GM21786 (cell line): ENCODE measurements at regions not wholly inside any gene's neighbourhood (a gene's known extent, or its start where the extent isn't known, plus 50 kb on each side); places are given as distances from the start of the nearest gene placed in this dataset.
A peak's percentile ranks its signal among the peaks of the same experiment; 100 is the strongest.

Experiments
- ATAC-seq: cut with Tn5 transposase; IDR thresholded peaks from one replicate; pipeline ENCODE4 v1.9.1; 2021; ENCODE audit not compliant: unreplicated experiment

DNA sequence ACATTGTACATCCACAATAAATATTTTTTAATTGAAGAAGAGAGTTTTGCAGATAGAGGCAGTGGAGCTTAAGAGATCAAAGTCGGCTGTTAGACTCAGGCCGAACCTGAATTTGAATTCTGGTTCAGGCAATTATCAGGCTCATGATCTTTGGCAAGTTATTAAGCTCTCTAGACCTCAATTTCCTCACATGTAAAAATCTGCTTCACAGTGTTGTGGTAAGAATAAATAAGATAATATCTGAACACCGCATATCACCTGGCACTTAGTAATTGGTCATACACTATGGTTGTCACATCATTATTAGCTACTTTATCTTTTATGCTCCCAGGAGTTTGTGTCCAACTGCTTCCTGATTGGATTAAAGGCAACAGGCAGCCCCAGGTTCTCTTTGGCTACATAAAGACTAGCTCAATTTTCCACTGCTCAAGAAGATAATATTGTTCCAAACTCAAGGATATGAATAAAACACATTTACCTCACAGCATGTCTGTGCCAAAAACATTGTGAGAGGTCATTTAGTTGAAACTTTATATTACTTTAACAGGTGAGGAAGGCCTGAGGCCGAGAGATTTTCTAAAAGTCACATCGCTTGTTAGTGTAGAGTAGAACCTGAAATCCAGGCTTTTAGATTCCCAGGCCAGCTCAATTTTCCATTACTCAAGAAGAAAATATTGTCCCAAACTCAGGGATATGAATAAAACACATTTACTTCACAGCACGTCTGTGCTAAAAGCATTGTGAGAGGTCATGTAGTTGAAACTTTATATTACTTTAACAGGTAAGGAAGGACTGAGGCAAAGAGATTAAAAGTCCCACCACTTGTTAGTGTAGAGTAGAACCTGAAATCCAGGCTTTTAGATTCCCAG is 289.2 kb upstream of the PTGER4 start:
- no peak for ATAC-seq

DNA sequence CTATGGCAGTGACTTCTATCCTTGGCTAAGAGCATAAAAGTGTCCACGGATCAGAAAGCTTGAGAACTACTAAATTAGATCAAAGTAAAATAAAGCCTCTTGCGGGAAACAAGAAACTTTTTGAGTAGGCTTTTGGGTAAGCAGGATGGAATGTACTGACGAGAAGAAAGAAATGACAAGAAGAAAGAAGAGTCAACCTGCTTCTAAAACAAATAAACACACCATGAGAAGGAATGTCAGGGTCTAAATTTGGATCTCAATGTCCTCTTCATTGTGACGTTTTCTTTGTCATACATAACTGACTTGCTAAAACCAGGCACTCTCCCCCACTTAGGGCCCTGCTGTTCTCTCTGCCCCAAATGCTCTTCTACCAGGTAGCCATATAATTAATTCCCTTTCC is 290.1 kb upstream of the PTGER4 start:
- ATAC-seq: no peak

DNA sequence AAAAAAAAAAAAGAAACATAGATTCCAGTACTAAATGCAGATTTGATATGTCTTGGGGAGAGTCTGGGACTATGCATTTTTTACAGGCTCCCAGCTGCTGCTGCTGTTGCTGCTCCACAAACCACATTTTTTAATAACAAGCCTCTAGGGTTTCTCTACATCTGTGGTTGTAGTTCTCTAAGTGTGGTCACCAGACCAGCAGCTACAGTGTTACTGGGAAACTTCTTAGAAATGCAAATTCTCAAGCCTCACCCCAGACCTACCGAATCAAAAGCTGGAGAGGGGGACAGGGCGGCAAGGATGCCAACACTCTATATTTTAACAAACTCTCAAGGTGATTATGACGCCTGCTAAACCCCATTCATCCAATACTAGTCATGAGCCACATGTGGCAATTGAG is 293.4 kb upstream of the PTGER4 start:
- peak; percentile 81 for ATAC-seq

DNA sequence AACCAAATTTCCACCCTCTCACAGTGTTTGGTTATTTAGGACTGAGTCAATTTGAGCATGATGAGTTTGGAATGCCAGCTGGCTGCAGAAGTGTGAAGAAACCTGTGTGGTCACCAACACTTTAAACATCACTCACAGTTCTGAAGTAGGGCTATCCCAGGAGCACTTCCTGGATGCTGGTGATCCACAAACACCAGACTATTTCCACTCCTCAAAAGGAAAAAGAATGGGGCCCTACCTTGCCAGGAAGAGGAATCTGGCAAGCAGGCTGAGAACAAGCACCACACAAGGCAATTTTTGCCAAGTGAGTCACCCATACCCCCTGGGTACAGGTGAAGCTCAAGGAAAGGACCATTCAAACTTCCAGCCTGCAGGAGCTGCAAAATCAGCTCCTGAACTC is 294.2 kb upstream of the PTGER4 start:
- ATAC-seq: no peak

DNA sequence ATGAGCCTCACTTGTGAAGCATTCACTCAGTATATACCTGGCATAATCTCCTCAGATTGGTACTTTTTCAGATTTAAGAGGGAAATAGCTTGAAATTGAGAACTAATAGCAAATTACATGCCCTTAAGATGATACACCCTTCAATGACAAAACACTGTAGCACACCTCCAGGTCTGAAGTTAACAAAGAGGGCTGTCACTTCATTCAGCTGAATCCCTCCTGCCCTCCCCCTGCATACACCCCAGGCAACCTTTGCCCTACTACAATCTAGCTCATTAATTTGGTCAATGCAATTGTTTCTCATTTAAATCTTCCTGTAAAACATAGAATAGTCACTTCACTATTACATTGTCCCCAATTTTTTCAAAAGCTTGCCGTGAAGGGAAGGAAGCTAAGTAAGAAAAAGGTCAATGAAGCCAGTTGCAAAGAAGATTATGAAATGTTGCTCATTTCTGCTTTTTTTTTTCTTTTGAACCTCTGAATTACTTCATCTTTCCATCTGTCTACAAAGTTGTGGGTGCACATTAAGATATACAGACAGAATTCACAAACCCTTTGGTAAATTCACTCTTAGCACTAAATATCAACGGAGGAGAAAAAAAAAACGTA is 294.8 kb upstream of the PTGER4 start:
- no peak for ATAC-seq

DNA sequence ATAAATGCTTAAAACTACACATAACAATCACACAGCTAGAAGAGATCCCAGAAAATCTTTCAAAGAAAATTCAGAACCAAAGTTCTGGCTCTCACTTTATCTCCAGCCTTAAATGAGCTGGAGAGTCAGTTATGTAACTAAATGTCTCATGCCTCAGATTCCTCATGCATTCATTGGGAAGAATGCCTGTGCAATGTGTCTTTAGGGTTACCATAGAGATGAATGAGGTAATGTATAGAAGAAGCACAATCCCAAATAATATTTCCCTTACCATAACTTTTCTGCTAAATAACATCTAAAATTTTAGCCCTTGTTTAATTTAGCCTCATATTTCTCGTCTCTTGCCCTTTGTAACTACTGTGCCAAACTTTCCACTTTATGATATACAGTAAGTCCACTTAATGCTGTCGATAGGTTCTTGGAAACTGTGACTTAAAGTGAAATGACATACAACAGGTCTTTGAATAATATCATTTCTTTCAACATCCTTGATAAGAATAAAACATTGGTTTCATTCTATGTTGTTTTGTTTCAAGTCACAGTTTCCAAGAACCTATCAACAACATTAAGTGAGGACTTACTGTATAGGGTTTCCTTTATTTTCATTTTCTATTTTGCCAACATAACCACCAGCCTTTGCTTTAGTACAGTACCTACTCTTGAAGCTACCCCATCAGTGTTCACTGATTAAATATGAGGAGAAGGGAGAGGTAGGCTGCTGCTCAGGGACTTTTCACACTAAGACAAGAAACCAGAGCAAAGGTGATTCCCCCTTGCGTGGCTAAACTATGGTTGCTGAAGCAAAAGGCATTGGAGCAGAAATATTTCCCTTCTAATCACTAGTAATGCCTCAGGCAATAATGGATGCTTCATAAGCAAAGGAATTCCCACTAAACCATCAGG is 295.7 kb upstream of the PTGER4 start:
- ATAC-seq: peak; percentile 28

DNA sequence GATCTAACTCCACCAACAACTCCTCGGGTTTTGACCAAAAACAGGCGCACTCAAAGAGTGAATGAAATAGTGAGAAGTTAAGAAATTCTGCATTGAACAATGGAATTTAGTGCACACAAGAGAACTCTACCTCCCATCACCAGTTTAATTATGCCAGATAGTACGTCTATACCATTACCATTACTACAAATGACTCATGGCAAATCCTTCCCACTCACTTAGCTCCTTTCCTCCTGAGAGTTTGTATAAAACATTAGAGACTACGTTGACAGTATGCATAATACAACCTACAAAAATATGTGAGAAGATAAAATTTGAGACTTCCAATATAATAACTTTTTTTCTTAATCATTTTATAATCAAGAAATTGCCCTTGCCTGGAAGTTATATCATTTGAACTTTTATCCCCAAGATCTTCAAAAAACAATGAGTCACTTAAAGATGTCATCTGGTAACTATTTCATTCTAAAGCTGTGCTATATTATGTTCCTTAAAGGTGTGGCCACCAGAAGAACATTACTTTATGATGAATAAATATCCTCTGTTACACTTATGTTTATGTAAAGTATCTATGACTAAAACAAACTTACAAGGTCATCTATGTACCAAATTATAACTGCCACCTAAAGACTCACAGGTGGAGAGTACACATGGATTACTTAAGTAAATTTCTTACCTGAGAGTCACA is 297.9 kb upstream of the PTGER4 start:
- no peak for ATAC-seq

DNA sequence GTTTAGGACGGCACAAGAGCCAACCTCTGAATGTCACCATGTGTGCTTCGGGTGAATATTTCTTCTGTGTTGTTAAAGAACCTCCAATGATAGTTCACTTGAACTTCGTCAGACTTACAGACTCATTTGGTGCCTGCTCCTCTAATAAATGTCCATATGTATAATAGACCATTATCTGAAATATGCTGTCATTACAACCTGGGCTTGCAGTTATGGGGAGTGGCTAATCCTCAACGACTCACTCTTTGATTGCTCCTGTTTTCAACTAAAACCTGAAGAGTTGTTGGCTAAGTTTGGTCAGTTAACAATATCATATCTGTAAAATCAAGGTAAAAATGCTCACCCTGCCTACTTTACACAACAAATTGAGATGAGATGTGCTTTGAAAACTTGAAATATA is 298.7 kb upstream of the PTGER4 start:
- ATAC-seq: no peak

DNA sequence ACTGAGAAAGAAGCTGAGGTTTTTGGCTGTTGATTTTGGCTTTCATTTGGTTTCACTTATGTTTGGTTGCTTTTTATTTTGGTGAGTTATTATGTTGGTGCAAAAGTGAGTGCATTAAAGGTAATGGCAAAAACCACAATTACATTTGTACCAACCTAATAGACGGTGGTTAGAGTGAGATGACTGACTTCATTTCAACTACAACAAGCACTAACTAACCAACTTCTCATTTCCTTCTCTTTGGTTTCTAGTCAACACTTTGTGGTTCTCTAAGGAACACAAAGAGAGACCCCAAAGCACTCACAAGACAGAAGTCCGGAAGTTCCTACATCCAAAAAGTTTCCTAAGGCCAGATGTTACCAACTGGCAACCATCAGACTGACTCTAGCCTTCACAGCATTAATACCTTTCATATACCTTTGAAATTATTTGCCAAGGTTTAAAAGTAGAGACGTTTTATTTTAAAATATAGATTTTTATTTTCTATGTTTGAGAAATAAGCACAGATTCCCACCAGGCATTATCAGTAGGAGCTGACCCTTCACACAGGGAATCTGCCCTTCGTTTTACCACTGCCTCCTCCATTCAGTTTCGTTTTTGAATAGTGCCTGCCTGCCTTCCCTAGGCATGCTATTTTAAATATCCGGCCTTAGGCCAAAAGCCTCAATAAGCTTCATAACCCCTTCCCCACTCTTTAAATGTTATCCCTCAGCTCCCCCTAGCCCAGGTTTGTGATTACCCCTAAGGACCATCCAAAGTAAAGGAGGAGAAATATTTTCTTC is 301.1 kb upstream of the PTGER4 start:
- peak; percentile 89 for ATAC-seq

DNA sequence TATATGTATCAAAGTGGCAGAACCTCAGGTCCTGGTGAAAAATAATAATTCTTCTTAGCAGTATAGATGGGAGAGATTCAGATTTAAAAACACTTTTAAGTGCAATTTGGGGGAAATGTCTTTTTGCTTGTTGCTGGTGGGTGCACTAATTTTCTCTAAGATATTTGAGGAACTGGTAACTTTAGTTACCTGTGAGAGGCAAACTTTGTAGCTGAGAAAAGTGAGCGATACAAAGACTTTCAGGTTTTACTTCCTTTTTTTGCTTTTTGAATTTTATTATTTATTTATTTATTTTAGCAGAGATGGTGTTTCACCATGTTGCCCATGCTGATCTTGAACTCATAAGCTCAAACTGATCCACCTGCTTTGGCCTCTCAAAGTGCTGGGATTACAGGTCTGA is 303.1 kb upstream of the PTGER4 start:
- ATAC-seq: peak; percentile 52

DNA sequence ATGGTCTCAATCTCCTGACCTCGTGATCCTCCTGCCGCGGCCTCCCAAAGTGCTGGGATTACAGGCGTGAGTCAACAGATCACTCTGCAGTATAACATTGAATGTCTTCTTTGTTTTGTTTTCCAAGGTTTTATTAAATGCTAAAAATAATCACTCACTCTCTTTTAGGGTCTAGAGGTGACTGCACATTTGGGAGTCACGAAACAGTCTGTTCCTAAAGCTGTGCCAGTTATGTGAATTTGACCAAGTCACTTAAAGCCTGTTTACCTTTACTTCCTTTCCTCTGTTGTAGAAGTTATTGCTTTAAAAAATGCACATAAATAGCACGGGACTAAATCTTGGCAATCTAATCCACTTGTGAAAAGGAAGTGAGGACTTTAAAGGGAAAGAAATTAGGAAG is 304.9 kb upstream of the PTGER4 start:
- no peak for ATAC-seq

DNA sequence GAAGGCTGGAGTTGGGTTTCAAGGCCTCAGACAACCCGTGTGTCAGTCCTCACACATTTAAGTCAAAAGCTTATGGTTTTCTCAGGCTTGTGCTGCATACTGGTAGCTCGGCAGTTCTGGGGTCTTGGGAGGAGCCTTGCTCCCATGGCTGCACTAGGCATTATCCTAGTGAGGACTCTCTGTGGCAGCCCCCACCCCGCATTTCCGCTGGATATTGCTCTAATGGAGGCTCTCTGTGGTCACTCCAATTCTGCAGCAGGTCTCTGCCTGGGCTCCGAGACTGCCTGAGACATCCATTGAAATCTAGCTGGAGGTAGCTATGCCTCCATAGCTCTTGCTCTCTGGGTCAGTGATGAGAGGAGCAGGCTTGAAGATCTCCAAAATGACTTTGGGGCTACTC is 311.5 kb upstream of the PTGER4 start:
- no peak for ATAC-seq

DNA sequence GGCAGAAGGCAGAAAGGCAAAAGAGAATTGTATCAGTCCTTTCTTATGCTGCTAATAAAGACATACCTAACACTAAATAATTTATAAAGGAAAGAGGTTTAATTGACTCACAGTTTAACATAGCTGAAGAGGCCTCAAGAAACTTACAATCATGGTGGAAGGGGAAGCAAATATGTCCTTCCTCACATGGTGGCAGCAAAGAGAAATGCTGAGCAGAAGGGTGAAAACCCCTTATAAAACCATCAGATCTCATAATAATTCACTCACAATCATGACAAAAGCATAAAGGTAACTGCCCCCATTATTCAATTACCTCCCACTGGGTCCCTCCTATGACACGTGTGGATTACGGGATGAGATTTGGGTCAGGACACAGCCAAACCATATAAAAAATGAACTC is 312.5 kb upstream of the PTGER4 start:
- ATAC-seq: no peak

DNA sequence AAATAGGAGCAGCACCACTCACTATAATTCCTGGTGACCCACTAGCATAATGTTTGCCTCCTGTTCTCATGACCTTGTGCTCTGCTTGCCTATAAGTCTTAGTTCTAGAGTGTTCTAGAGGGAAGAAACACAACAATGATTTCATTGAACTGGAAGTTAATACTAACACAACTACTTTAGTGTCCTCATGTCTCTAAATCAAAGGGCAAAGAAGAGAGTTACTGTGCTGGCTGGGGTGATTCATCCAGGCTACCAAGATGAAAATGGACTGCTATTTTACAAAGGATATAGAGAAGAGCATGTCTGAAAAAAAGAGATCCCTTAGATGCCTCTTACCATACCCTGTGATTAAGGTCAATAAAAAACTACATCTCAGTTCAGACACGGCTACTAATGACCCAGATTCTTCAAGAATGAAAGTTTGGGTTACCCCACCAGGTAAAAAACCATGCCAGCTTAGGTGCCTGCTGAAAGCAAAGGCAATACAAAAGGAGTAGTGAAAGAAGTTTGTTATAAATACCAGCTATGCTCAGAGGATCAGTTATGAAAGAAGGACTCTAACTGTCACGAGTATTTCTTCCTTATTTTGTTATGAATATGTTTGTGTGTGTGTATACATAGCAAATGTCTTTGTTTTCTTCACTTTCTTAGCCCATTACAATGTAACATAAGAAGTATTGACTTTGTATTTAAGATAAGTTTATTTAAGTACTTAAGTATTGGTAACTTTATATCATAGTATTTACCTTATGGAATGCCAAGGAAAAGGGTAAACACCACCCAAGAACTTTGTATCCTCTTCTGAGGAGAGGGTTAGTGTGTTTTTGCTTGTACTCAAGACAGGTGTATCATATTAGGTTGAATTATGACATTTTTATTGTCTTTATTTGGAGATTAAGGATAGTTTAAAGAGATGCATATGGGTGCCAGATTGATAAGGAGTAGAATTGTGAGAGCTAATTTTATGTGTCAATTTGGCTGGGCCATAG is 314.1 kb upstream of the PTGER4 start:
- ATAC-seq: peak; percentile 89

DNA sequence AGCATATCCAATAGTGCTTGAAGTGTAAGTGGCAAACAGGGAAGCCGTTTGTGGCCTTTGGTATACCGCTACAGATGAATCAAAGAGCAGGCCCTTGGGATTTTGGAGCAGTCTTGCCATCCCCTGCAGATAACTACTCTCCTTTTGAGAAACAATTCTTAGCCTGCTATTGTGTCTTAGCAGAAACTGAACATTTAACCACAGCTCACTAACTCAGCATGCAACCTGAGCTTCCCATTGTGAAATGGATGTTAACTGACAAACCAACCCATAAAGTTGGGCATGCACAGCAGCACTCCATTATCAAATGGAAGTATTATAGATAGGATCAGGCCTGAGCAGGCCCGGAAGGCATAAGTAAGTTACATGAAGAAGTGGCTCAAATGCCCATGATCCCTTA is 315.3 kb upstream of the PTGER4 start:
- no peak for ATAC-seq

DNA sequence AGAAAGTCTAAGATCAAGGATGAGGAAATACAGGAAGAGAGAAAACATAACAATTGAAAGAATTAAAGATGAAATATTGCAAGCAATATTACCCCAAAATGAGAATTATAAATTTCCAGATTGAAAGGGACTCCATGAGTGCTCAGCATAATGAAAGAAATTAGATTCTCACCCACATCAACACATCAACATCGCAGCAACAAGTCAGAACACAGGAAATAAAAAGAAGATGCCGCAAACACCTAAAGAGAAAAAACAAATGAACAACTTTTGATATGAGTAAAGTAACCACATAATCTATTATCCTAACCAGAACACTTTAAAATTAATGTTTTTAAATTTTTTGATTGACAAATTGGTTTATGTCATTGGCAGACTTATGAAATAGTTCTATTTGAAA is 318.3 kb upstream of the PTGER4 start:
- ATAC-seq: no peak

DNA sequence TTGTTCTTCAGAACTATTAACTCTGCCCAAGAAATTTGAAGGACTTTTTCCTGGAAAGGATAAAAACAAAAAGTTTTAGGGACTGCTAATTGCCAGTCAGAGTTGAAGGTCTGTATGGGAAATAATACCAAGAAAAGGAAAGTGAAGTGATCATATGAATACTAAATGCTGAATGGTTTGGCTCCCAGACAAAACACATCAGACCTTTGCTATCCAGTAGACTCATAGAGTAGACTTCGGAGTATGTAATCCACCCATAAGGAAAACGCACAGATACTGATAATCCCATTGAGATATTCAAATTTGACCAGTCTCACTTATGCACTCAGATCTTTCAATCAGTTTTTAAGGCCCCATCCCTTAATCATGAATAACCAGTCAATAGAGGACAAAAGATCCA is 319.0 kb upstream of the PTGER4 start:
- no peak for ATAC-seq

DNA sequence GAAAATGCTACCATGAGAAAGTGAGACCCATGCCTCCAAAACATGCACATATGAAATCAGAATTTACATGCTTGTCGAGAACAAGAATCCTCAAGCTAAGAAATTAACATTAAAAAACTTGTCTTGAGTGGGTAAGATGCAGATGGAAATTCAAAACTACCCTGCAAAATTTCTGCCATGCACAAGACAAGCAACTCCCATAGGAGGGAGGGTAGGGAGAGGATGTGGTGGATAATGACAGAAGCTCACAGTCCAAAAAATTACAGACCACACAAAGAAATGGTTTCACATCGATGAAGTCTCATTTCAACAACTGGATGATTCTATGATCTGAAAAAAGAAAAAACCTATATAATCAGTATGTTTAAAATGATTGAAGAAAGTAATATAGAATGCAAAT is 319.9 kb upstream of the PTGER4 start:
- no peak for ATAC-seq

DNA sequence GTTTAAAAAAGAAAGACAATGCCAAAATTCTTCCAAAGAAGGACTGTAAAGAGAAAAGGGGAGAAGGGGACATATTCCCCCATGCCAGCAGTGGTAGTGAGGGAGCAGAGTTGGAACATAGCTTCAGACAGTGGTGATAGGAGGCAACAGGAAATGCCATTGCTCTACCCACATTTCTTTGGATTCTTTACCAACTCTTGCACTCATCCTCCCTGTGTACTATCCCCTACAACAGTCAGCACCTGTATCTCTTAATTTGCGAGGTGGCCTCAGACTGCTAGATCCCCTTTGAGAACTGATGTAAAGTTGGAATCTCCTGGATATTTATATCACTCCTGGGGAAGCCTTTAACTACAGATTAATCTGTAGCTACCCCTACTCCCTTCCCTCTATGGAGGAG is 320.6 kb upstream of the PTGER4 start:
- ATAC-seq: no peak
